Adrenal gland (tissue), 9 donors: ENCODE measurements at regions not wholly inside any gene's neighbourhood (a gene's known extent, or its start where the extent isn't known, plus 50 kb on each side); places are given as distances from the start of the nearest gene placed in this dataset.
"Not testable (repeated sequence)": the region's sequence is repeated elsewhere in the genome, so short reads cannot be mapped to it uniquely, and the experiment has no call there.

Experiments
- DNase-seq, 7 donors: peaks; one replicate each; pipeline ENCODE4 v3.0.0-alpha.2; 2019 to 2020
- H3K27ac ChIP-seq, 5 donors: fragments of 200-600 bp; sonication (generic) in 4 of 5; 1 replicate in 3 of 5; 2 replicates in 2 of 5; pipeline versions ENCODE4 v1.5.1 to v1.8.0; 2016 to 2020; ENCODE audit warnings: mild to moderate bottlenecking in 1 of 5
- H3K27me3 ChIP-seq: fragments of 200-600 bp; 2 replicates; pipeline ENCODE4 v1.8.0; 2021
- H3K36me3 ChIP-seq, 2 donors: fragments of 200-600 bp; replicated peaks in 1 of 2; 1 replicate in 1 of 2; 2 replicates in 1 of 2; pipeline versions ENCODE4 v1.5.1 to v1.8.0; 2018 to 2022
- H3K4me1 ChIP-seq, 2 donors: fragments of 200-600 bp; replicated peaks in 1 of 2; 1 replicate in 1 of 2; 2 replicates in 1 of 2; pipeline versions ENCODE4 v1.5.1 to v1.8.0; 2018 to 2021
- H3K4me3 ChIP-seq, 4 donors: fragments of 200-600 bp; sonication (generic) in 3 of 4; one replicate each; pipeline ENCODE4 v1.5.1; 2016 to 2018
- H3K9me3 ChIP-seq, 3 donors: fragments of 200-600 bp; sonication (generic) in 1 of 3; replicated peaks in 1 of 3; 1 replicate in 2 of 3; 2 replicates in 1 of 3; pipeline versions ENCODE4 v1.5.1 to v1.8.0; 2016 to 2021
- CTCF ChIP-seq, 6 experiments: fragments of 450-650 bp in 4 of 6; fragments of 200-600 bp in 2 of 6; sonication (generic) in 1 of 6; IDR thresholded peaks; 1 replicate in 5 of 6; 2 replicates in 1 of 6; pipeline versions ENCODE4 v1.5.1 to v1.8.0; 2016 to 2021; ENCODE audit warnings: antibody characterized with exemption in 6 of 6, mild to moderate bottlenecking in 2 of 6, moderate library complexity in 1 of 6
- POLR2A ChIP-seq, 2 donors: fragments of 450-650 bp; IDR thresholded peaks; one replicate each; pipeline ENCODE4 v1.6.1; 2017; ENCODE audit warnings: antibody characterized with exemption in 2 of 2, mild to moderate bottlenecking in 2 of 2, moderate library complexity in 1 of 2
- WGBS, 4 donors: extraction: QIAGEN DNeasy Blood & Tissue Kit in 2 of 4; methylation state at CpG; one replicate each; pipeline versions ENCODE4 v1.1.5 to v1.1.7; 2013 to 2017; 5-methylcytosine and 5-hydroxymethylcytosine counted together
- intact Hi-C, 2 donors: fragments of 100-400 bp; cut with DNase I; formaldehyde crosslinking; loops; one replicate each; pipeline versions ENCODE4 v1.14.1 to v1.15.0; 2022 to 2023
- donor health status: healthy with polysubstance abuse.
- donor health status: Bipolar disorder and iron deficiency.
- donor health status: DM: yes; HTN: yes; CAD: no.
- donor health status: DM: no; HTN: no; CAD: no.
- donor health status: DM: no; HTN: no; CAD: no.

GRCh38 chr12:46549527-46550265 is 177.1 kb upstream of the SLC38A2 start:
- intact Hi-C loops = loop anchor here in 1 of 2 donors (10.0 kb wide), 1 partner anchor 165 kb away; no protein-coding TSS in a partner anchor
- DNase-seq = no peak
- Histone ChIP-seq H3K4me1 (no peaks in the 10 kb centered on the region), H3K9me3 (no peaks in the 10 kb centered on the region), H3K4me3 (no peak overlapping the region), H3K36me3 (no peaks in the 10 kb centered on the region), H3K27ac (no peak overlapping the region), H3K27me3 (no peaks in the 10 kb centered on the region)
- WGBS, 4 donors = 70 to 80% (median 75%) methylated on average over 7 of the region's 7 CpGs
- no peak for TF ChIP-seq POLR2A (IDR thresholded peaks at IDR 0.05)
- no peak for TF ChIP-seq CTCF (IDR thresholded peaks at IDR 0.05)

- no peak overlapping the region for H3K27ac ChIP-seq
- H3K9me3 ChIP-seq = no peaks in the 10 kb centered on the region
- no peak overlapping the region for H3K4me3 ChIP-seq
- no peaks in the 10 kb centered on the region for H3K27me3 ChIP-seq
- no peak for DNase-seq
- H3K4me1 ChIP-seq = no peaks in the 10 kb centered on the region
- no peak for TF ChIP-seq CTCF (IDR thresholded peaks at IDR 0.05)
- no peak for TF ChIP-seq POLR2A (IDR thresholded peaks at IDR 0.05)
- 71 to 86% (median 75%) methylated on average over 2 of the region's 2 CpGs for WGBS, 4 donors
- H3K36me3 ChIP-seq = no peaks in the 10 kb centered on the region
- intact Hi-C loops = no loop called here
Measured at GRCh38 chr12:46548605-46549071, 176.1 kb upstream of the SLC38A2 start.

GRCh38 chr12:46547421-46548354 is 175.1 kb upstream of the SLC38A2 start:
- Histone ChIP-seq H3K9me3 (no peaks in the 10 kb centered on the region), H3K4me1 (no peaks in the 10 kb centered on the region), H3K27ac (no peak overlapping the region), H3K4me3 (no peak overlapping the region), H3K27me3 (no peaks in the 10 kb centered on the region), H3K36me3 (no peaks in the 10 kb centered on the region)
- intact Hi-C loops = no loop called here
- WGBS, 4 donors = 89 to 93% (median 91%) methylated on average over 1 of the region's 1 CpG
- DNase-seq = no peak
- TF ChIP-seq POLR2A (IDR thresholded peaks at IDR 0.05) = no peak
- no peak for TF ChIP-seq CTCF (IDR thresholded peaks at IDR 0.05)

GRCh38 chr12:46546634-46547273 is 174.2 kb upstream of the SLC38A2 start:
- H3K4me1 ChIP-seq = no peaks in the 10 kb centered on the region
- TF ChIP-seq POLR2A (IDR thresholded peaks at IDR 0.05) (no peak), CTCF (IDR thresholded peaks at IDR 0.05) (no peak)
- no peak overlapping the region for H3K27ac ChIP-seq
- H3K36me3 ChIP-seq = no peaks in the 10 kb centered on the region
- H3K4me3 ChIP-seq = no peak overlapping the region
- no peaks in the 10 kb centered on the region for H3K9me3 ChIP-seq
- no peak for DNase-seq
- intact Hi-C loops = no loop called here
- WGBS, 4 donors = 57 to 95% (median 83%) methylated on average over 2 of the region's 2 CpGs
- no peaks in the 10 kb centered on the region for H3K27me3 ChIP-seq

GRCh38 chr12:46543378-46543795 is 170.8 kb upstream of the SLC38A2 start:
- H3K36me3 ChIP-seq, H3K27ac ChIP-seq, H3K4me1 ChIP-seq, H3K4me3 ChIP-seq, intact Hi-C loops, H3K27me3 ChIP-seq, H3K9me3 ChIP-seq, DNase-seq: not testable (repeated sequence)
- WGBS, 4 donors = 91 to 95% (median 92%) methylated on average over 3 of the region's 3 CpGs
